CD14-positive monocyte (primary cell): ENCODE measurements at regions not wholly inside any gene's neighbourhood (a gene's known extent, or its start where the extent isn't known, plus 50 kb on each side); places are given as distances from the start of the nearest gene placed in this dataset.

Experiments used
- DNase-seq, 3 donors: peaks; one replicate each; pipeline ENCODE4 v3.0.0-alpha.2; 2011 to 2022
- H2AFZ ChIP-seq: 2 replicates; pipeline ENCODE4 v1.6.0; 2012; ENCODE audit warnings: mild to moderate bottlenecking, low read depth, low read length, inconsistent platforms; ENCODE audit not compliant: insufficient read depth, poor library complexity, severe bottlenecking
- H3K27ac ChIP-seq, 2 donors: 1 replicate in 1 of 2; 2 replicates in 1 of 2; pipeline ENCODE4 v1.5.1; 2012 to 2013; ENCODE audit warnings: low read length in 2 of 2, control low read depth in 1 of 2, inconsistent platforms in 1 of 2, low read depth in 1 of 2, mild to moderate bottlenecking in 1 of 2
- H3K27me3 ChIP-seq, 2 donors: one replicate each; pipeline versions ENCODE4 v1.6.0 to v1.6.1; 2011 to 2013; ENCODE audit warnings: low read length in 2 of 2; ENCODE audit not compliant: control insufficient read depth in 2 of 2, insufficient read depth in 2 of 2
- H3K36me3 ChIP-seq, 2 donors: replicated peaks in 1 of 2; 1 replicate in 1 of 2; 2 replicates in 1 of 2; pipeline versions ENCODE4 v1.5.1 to v1.6.1; 2012 to 2013; ENCODE audit warnings: low read length in 2 of 2, control low read depth in 1 of 2, inconsistent platforms in 1 of 2, mild to moderate bottlenecking in 1 of 2; ENCODE audit not compliant: insufficient read depth in 2 of 2, control insufficient read depth in 1 of 2
- H3K4me1 ChIP-seq, 2 donors: 1 replicate in 1 of 2; 2 replicates in 1 of 2; pipeline versions ENCODE4 v1.5.1 to v1.6.1; 2012 to 2013; ENCODE audit warnings: low read length in 2 of 2, control low read depth in 1 of 2, inconsistent platforms in 1 of 2, mild to moderate bottlenecking in 1 of 2, moderate library complexity in 1 of 2; ENCODE audit not compliant: insufficient read depth in 2 of 2, control insufficient read depth in 1 of 2
- H3K4me2 ChIP-seq: replicated peaks from 2 replicates; pipeline ENCODE3; 2012; ENCODE audit warnings: low read length, moderate library complexity, mild to moderate bottlenecking; ENCODE audit not compliant: poor library complexity, severe bottlenecking; ENCODE audit errors: extremely low read depth
- H3K4me3 ChIP-seq, 3 experiments: fragments of 200-600 bp in 1 of 3; sonication (generic) in 1 of 3; replicated peaks in 1 of 3; 1 replicate in 2 of 3; 2 replicates in 1 of 3; pipeline ENCODE4 v1.5.1; 2011 to 2013; ENCODE audit warnings: low read length in 3 of 3, mild to moderate bottlenecking in 3 of 3, control low read depth in 2 of 3, low read depth in 2 of 3, inconsistent platforms in 1 of 3, moderate library complexity in 1 of 3
- H3K79me2 ChIP-seq: 2 replicates; pipeline ENCODE4 v1.6.0; 2012; ENCODE audit warnings: mild to moderate bottlenecking, control low read depth, inconsistent platforms, low read length, moderate library complexity; ENCODE audit not compliant: insufficient read depth
- H3K9ac ChIP-seq: 2 replicates; pipeline ENCODE4 v1.6.0; 2017; ENCODE audit warnings: low read length, mild to moderate bottlenecking; ENCODE audit not compliant: insufficient read depth, poor library complexity, severe bottlenecking
- H3K9me3 ChIP-seq, 2 donors: replicated peaks in 1 of 2; 1 replicate in 1 of 2; 2 replicates in 1 of 2; pipeline versions ENCODE4 v1.5.1 to v1.6.1; 2012 to 2013; ENCODE audit warnings: low read length in 2 of 2, control low read depth in 1 of 2; ENCODE audit not compliant: control insufficient read depth in 1 of 2, insufficient read depth in 1 of 2
- H4K20me1 ChIP-seq: 2 replicates; pipeline ENCODE4 v1.6.0; 2012; ENCODE audit warnings: mild to moderate bottlenecking, low read length, control low read depth, moderate library complexity; ENCODE audit not compliant: insufficient read depth
- H3K27ac Mint-ChIP-seq, 7 donors: one replicate each; pipeline ENCODE4 v1.8.0; 2020; ENCODE audit warnings: mild to moderate bottlenecking in 7 of 7, mixed read lengths in 7 of 7, moderate library complexity in 6 of 7, inconsistent platforms in 2 of 7
- H3K27me3 Mint-ChIP-seq, 3 donors: one replicate each; pipeline ENCODE4 v1.8.0; 2021 to 2022; ENCODE audit warnings: low read depth in 3 of 3, mild to moderate bottlenecking in 3 of 3, mixed read lengths in 3 of 3, moderate library complexity in 3 of 3, inconsistent platforms in 1 of 3
- H3K36me3 Mint-ChIP-seq, 2 donors: one replicate each; pipeline ENCODE4 v1.8.0; 2020; ENCODE audit warnings: mixed read lengths in 2 of 2, inconsistent platforms in 1 of 2, mild to moderate bottlenecking in 1 of 2
- H3K4me1 Mint-ChIP-seq: one replicate; pipeline ENCODE4 v1.8.0; 2020; ENCODE audit warnings: mild to moderate bottlenecking, mixed read lengths
- H3K4me3 Mint-ChIP-seq, 2 donors: one replicate each; pipeline ENCODE4 v1.8.0; 2020; ENCODE audit warnings: mild to moderate bottlenecking in 2 of 2, mixed read lengths in 2 of 2, moderate library complexity in 1 of 2
- H3K9me3 Mint-ChIP-seq, 7 donors: one replicate each; pipeline ENCODE4 v1.8.0; 2020 to 2022; ENCODE audit warnings: mixed read lengths in 7 of 7, mild to moderate bottlenecking in 6 of 7, moderate library complexity in 6 of 7, inconsistent platforms in 2 of 7
- WGBS: methylation state at CpG from one replicate; pipeline ENCODE4 v1.1.5; 2013; ENCODE audit warnings: missing lambda C conversion rate; ENCODE audit not compliant: insufficient coverage; 5-methylcytosine and 5-hydroxymethylcytosine counted together
- intact Hi-C, 2 donors: fragments of 100-400 bp; cut with micrococcal nuclease; formaldehyde crosslinking; loops; one replicate each; pipeline versions ENCODE4 v1.15.0 to v1.15.1; 2023
- TF ChIP-seq, protein P1 (sequence below): fragments of 200-600 bp; IDR thresholded peaks from one replicate; pipeline ENCODE4 v1.8.0; 2022; ENCODE audit warnings: antibody characterized with exemption, mild to moderate bottlenecking

DNA sequence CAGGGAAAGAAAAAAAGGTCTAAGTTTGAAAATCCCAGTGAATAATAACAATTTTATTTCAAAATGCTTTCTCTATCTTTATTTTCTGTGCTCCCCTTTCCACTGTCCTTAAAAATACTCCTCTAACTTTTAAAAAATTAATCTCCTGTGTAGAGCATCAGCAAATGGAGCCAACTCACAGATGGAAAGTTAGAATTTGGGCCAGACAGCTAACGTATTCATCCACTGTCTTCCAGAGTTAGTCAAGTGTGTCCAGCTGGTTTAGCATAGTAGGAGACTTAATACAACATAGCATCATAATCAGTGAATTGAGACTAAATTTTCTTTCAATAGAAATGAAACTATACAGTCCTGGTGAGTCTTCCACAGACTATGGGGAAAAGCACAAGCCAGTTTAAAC is 419.0 kb upstream of the LRRC7 start:
- no peak overlapping the region for H3K4me3 Mint-ChIP-seq
- no peaks in the 10 kb centered on the region for H3K9me3 ChIP-seq
- no peak overlapping the region for H3K9ac ChIP-seq
- H3K4me1 Mint-ChIP-seq, result no peaks in the 10 kb centered on the region
- no CpG with 5 or more reads among the region's 1 CpG for WGBS
- intact Hi-C loops, result no loop called here
- no peak for DNase-seq
- H3K9me3 Mint-ChIP-seq, result peaks cover 0 to 3% (median 0%) of the 10 kb centered on the region in 7 donors
- H3K4me3 ChIP-seq, result no peak overlapping the region
- no peak overlapping the region for H3K4me2 ChIP-seq
- H2AFZ ChIP-seq, result no peak overlapping the region
- H3K27me3 Mint-ChIP-seq, result no peaks in the 10 kb centered on the region
- H3K36me3 ChIP-seq, result no peaks in the 10 kb centered on the region
- H3K79me2 ChIP-seq, result no peaks in the 10 kb centered on the region
- no peak overlapping the region for H3K27ac ChIP-seq
- no peaks in the 10 kb centered on the region for H4K20me1 ChIP-seq
- no peaks in the 10 kb centered on the region for H3K4me1 ChIP-seq
- no peaks in the 10 kb centered on the region for H3K27me3 ChIP-seq
- no peaks in the 10 kb centered on the region for H3K36me3 Mint-ChIP-seq
- TF ChIP-seq, protein P1, sequence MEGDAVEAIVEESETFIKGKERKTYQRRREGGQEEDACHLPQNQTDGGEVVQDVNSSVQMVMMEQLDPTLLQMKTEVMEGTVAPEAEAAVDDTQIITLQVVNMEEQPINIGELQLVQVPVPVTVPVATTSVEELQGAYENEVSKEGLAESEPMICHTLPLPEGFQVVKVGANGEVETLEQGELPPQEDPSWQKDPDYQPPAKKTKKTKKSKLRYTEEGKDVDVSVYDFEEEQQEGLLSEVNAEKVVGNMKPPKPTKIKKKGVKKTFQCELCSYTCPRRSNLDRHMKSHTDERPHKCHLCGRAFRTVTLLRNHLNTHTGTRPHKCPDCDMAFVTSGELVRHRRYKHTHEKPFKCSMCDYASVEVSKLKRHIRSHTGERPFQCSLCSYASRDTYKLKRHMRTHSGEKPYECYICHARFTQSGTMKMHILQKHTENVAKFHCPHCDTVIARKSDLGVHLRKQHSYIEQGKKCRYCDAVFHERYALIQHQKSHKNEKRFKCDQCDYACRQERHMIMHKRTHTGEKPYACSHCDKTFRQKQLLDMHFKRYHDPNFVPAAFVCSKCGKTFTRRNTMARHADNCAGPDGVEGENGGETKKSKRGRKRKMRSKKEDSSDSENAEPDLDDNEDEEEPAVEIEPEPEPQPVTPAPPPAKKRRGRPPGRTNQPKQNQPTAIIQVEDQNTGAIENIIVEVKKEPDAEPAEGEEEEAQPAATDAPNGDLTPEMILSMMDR, result no peak
- no peak overlapping the region for H3K27ac Mint-ChIP-seq

- H3K27ac Mint-ChIP-seq, result no peak overlapping the region
- DNase-seq, result no peak
- H3K4me3 Mint-ChIP-seq, result no peak overlapping the region
- no peaks in the 10 kb centered on the region for H3K79me2 ChIP-seq
- TF ChIP-seq, protein P1, result no peak
- H3K27ac ChIP-seq, result no peak overlapping the region
- H3K9me3 Mint-ChIP-seq, result peaks cover 0 to 14% (median 2%) of the 10 kb centered on the region in 7 donors
- H2AFZ ChIP-seq, result no peak overlapping the region
- H3K4me3 ChIP-seq, result no peak overlapping the region
- no peaks in the 10 kb centered on the region for H3K4me1 ChIP-seq
- no peak overlapping the region for H3K4me2 ChIP-seq
- H3K9ac ChIP-seq, result no peak overlapping the region
- no peaks in the 10 kb centered on the region for H3K4me1 Mint-ChIP-seq
- H3K36me3 Mint-ChIP-seq, result no peaks in the 10 kb centered on the region
- no peaks in the 10 kb centered on the region for H4K20me1 ChIP-seq
- peaks cover 6 to 11% of the 10 kb centered on the region in 2 donors for H3K9me3 ChIP-seq
- H3K27me3 Mint-ChIP-seq, result peaks cover 0 to 2% (median 0%) of the 10 kb centered on the region in 3 donors
- intact Hi-C loops, result no loop called here
- H3K27me3 ChIP-seq, result no peaks in the 10 kb centered on the region
- 79% methylated on average over 2 of the region's 2 CpGs for WGBS
- H3K36me3 ChIP-seq, result no peaks in the 10 kb centered on the region
Observed at GRCh38 chr1:69157046-69157756, 410.5 kb upstream of the LRRC7 start.
